PC-9 (cell line): ENCODE measurements at regions not wholly inside any gene's neighbourhood (a gene's known extent, or its start where the extent isn't known, plus 50 kb on each side); places are given as distances from the start of the nearest gene placed in this dataset.

Source experiments
- CTCF ChIP-seq: fragments of 200-600 bp; sonication (generic); conservative IDR thresholded peaks from 2 replicates; pipeline ENCODE4 v1.6.1; 2017; ENCODE audit warnings: mixed run types, antibody characterized with exemption, mild to moderate bottlenecking, moderate library complexity
- EZH2 ChIP-seq: fragments of 200-600 bp; sonication (generic); IDR thresholded peaks from 2 replicates; pipeline ENCODE4 v1.8.0; 2017; ENCODE audit warnings: antibody characterized with exemption, low read depth

- TF ChIP-seq CTCF (no peak), EZH2 (no peak)
Measured at GRCh38 chr1:93025572-93025971, 53.5 kb upstream of the MTF2 start.
